ENCODE measurements at regions not wholly inside any gene's neighbourhood (a gene's known extent, or its start where the extent isn't known, plus 50 kb on each side); places are given as distances from the start of the nearest gene placed in this dataset.

DNA sequence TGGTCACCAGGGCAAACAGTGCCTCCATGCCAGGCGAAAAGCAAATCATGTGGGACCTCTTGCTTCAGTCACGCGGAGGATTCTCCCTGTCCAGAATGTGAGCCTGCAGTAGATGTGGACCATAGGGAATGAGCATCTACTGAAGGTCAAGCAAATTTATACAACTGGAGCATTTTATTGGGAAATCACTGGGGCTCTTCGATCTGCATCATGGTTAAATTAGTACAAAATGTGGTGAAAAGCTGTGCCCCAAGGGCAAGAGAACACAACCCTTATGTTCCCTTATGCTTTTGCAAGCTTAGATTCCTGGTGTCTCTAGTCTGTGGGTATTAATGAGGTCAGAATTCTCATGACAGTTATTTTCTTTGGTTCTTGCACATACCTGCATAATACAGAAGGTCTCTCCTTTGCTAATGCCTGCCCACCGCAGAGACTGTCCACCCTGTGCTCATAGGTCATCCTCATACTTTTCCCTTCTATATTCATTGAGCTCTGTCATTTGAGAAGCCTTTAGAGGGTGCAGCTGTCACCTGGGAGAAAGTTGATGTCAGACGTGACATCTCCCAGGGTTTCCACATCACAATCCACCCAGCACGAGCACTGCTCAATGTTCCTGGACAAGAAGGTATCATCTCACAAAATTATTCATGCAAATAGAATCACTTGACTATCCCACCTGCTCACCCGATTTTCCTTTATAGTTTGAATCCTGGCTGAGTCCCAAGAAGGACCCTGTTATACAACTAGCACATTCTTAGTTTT, 111.7 kb downstream of the NXNL2 start:
- TF ChIP-seq, protein P1, sequence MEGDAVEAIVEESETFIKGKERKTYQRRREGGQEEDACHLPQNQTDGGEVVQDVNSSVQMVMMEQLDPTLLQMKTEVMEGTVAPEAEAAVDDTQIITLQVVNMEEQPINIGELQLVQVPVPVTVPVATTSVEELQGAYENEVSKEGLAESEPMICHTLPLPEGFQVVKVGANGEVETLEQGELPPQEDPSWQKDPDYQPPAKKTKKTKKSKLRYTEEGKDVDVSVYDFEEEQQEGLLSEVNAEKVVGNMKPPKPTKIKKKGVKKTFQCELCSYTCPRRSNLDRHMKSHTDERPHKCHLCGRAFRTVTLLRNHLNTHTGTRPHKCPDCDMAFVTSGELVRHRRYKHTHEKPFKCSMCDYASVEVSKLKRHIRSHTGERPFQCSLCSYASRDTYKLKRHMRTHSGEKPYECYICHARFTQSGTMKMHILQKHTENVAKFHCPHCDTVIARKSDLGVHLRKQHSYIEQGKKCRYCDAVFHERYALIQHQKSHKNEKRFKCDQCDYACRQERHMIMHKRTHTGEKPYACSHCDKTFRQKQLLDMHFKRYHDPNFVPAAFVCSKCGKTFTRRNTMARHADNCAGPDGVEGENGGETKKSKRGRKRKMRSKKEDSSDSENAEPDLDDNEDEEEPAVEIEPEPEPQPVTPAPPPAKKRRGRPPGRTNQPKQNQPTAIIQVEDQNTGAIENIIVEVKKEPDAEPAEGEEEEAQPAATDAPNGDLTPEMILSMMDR (IDR thresholded peaks at IDR 0.05): no peak
- TF ChIP-seq POLR2AphosphoS5 (IDR thresholded peaks at IDR 0.05; ENCODE audit: low read depth, low read length) (no peak), TCF7L2 (IDR thresholded peaks at IDR 0.05; ENCODE audit: low read depth, low read length) (no peak)
- TF ChIP-seq, protein P2, sequence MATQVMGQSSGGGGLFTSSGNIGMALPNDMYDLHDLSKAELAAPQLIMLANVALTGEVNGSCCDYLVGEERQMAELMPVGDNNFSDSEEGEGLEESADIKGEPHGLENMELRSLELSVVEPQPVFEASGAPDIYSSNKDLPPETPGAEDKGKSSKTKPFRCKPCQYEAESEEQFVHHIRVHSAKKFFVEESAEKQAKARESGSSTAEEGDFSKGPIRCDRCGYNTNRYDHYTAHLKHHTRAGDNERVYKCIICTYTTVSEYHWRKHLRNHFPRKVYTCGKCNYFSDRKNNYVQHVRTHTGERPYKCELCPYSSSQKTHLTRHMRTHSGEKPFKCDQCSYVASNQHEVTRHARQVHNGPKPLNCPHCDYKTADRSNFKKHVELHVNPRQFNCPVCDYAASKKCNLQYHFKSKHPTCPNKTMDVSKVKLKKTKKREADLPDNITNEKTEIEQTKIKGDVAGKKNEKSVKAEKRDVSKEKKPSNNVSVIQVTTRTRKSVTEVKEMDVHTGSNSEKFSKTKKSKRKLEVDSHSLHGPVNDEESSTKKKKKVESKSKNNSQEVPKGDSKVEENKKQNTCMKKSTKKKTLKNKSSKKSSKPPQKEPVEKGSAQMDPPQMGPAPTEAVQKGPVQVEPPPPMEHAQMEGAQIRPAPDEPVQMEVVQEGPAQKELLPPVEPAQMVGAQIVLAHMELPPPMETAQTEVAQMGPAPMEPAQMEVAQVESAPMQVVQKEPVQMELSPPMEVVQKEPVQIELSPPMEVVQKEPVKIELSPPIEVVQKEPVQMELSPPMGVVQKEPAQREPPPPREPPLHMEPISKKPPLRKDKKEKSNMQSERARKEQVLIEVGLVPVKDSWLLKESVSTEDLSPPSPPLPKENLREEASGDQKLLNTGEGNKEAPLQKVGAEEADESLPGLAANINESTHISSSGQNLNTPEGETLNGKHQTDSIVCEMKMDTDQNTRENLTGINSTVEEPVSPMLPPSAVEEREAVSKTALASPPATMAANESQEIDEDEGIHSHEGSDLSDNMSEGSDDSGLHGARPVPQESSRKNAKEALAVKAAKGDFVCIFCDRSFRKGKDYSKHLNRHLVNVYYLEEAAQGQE (IDR thresholded peaks at IDR 0.05; ENCODE audit: insufficient read depth in 1 of 2, low read depth in 2 of 2, low read length in 1 of 2): no peak
